ENCODE measurements at regions not wholly inside any gene's neighbourhood (a gene's known extent, or its start where the extent isn't known, plus 50 kb on each side); places are given as distances from the start of the nearest gene placed in this dataset.

- H3K27ac ChIP-seq (ENCODE audit: extremely low read depth, low read depth, low read length), result no peak overlapping the region
- no peaks in the 10 kb centered on the region for H3K36me3 ChIP-seq (ENCODE audit: control insufficient read depth, insufficient read depth, low read length)
- no peak overlapping the region for H3K4me3 ChIP-seq
- no peaks in the 10 kb centered on the region for H4K20me1 ChIP-seq (replicated peaks; ENCODE audit: control insufficient read depth, insufficient read depth, low read length)
- H3K27me3 ChIP-seq (ENCODE audit: control insufficient read depth in 2 of 2, insufficient read depth in 2 of 2, low read length in 2 of 2), result no peaks in the 10 kb centered on the region
- H3K9me1 ChIP-seq (ENCODE audit: control insufficient read depth, insufficient read depth, low read length), result no peaks in the 10 kb centered on the region
- no peaks in the 10 kb centered on the region for H3K79me2 ChIP-seq (ENCODE audit: control insufficient read depth, insufficient read depth, low read length)
- 91% methylated on average over 11 of the region's 16 CpGs for WGBS (ENCODE audit: insufficient coverage, low coverage, missing lambda C conversion rate)
- in situ Hi-C loops (cut with MboI) (no loop called here), intact Hi-C loops (cut with micrococcal nuclease) (no loop called here)
- no TSS peak for BruUV-seq (replicated peaks)
- no peak for DNase-seq (ENCODE audit: extremely low read depth in 1 of 4, low spot score in 3 of 4)
- no peak for FAIRE-seq
- no peak overlapping the region for H3K4me2 ChIP-seq (ENCODE audit: insufficient read depth, low read length)
- no peak overlapping the region for H2AFZ ChIP-seq (ENCODE audit: low read depth, low read length)
- no peak for ATAC-seq
- H3K9ac ChIP-seq (ENCODE audit: insufficient read depth in 1 of 2, low read depth in 2 of 2, low read length in 2 of 2), result no peak overlapping the region
- ChIA-PET POLR2A (no interaction called here), CTCF (ENCODE audit: low intra/inter-chr PET ratio) (no interaction called here)
- H3K4me1 ChIP-seq (replicated peaks in 1 of 2; ENCODE audit: control insufficient read depth in 2 of 2, insufficient read depth in 2 of 2, low read length in 2 of 2), result peaks cover 11 to 18% of the 10 kb centered on the region in 2 experiments
- H3K9me3 ChIP-seq (replicated peaks; ENCODE audit: control insufficient read depth, insufficient read depth, low read depth, low read length), result 0 out of 2 replicates have a peak, but pooled peaks cover 1% of the 10 kb centered on the region
- TF ChIP-seq ZNF140 (CRISPR knock-in tag; IDR thresholded peaks at IDR 0.05), result no peak
- no peak for TF ChIP-seq CHD4 (IDR thresholded peaks at IDR 0.05; ENCODE audit: insufficient read depth, insufficient replicate concordance, low read depth, low read length, poor library complexity, severe bottlenecking)
- TF ChIP-seq CUX1 (CRISPR knock-in tag; IDR thresholded peaks at IDR 0.05), result no peak
- TF ChIP-seq SRSF9 (IDR thresholded peaks at IDR 0.05; ENCODE audit: borderline replicate concordance, low read depth, low read length), result no peak
- no peak for TF ChIP-seq KDM5B (IDR thresholded peaks at IDR 0.05; ENCODE audit: insufficient replicate concordance, low read depth, low read length)
- TF ChIP-seq ZNF407 (IDR thresholded peaks at IDR 0.05; ENCODE audit: low read depth), result no peak
- no peak for TF ChIP-seq ASH1L (IDR thresholded peaks at IDR 0.05; ENCODE audit: borderline replicate concordance, low read depth, partially characterized antibody)
- no peak for TF ChIP-seq NR2C1 (IDR thresholded peaks at IDR 0.05)
- TF ChIP-seq NR2C1 (tag; IDR thresholded peaks at IDR 0.05), result no peak
- no peak for TF ChIP-seq ZKSCAN3 (CRISPR knock-in tag; IDR thresholded peaks at IDR 0.05)
Observed at GRCh38 chr2:131658769-131659131, 131.1 kb downstream of the CCDC74A start.

Measured in K562 (cell line).